AG04450 (cell line): ENCODE measurements at regions not wholly inside any gene's neighbourhood (a gene's known extent, or its start where the extent isn't known, plus 50 kb on each side); places are given as distances from the start of the nearest gene placed in this dataset.

Experiments
- CTCF ChIA-PET: fragments of 300-600, 350-600 bp; formaldehyde crosslinking; extraction: SDS; loops from one replicate; lab custom pipeline; 2022; ENCODE audit warnings: antibody characterized with exemption, inconsistent platforms; lab: Charles Lee
- POLR2A ChIA-PET: fragments of 350-600 bp; formaldehyde crosslinking; extraction: SDS; loops from one replicate; lab custom pipeline; 2021; ENCODE audit warnings: antibody characterized with exemption, inconsistent platforms; lab: Yijun Ruan, JAX
- DNase-seq: peaks from one replicate; pipeline ENCODE4 v3.0.0-alpha.2; 2011; ENCODE audit warnings: low read depth, low spot score
- H3K27ac ChIP-seq: one replicate; pipeline ENCODE4 v1.5.1; 2012; ENCODE audit warnings: low read depth, low read length, control low read depth
- H3K27me3 ChIP-seq: one replicate; pipeline ENCODE4 v1.6.0; 2012; ENCODE audit warnings: low read length; ENCODE audit not compliant: control insufficient read depth, insufficient read depth
- H3K4me3 ChIP-seq: 2 replicates; pipeline ENCODE4 v1.5.1; 2011; ENCODE audit warnings: mild to moderate bottlenecking, low read depth, low read length, control low read depth
- H3K9me3 ChIP-seq: 2 replicates; pipeline ENCODE4 v1.5.1; 2012; ENCODE audit warnings: low read length; ENCODE audit not compliant: control insufficient read depth, insufficient read depth
- TF ChIP-seq, protein P1 (sequence below): IDR thresholded peaks from 2 replicates; pipeline ENCODE4 v1.5.1; 2011; ENCODE audit warnings: low read depth, low read length, control low read depth, inconsistent platforms

DNA sequence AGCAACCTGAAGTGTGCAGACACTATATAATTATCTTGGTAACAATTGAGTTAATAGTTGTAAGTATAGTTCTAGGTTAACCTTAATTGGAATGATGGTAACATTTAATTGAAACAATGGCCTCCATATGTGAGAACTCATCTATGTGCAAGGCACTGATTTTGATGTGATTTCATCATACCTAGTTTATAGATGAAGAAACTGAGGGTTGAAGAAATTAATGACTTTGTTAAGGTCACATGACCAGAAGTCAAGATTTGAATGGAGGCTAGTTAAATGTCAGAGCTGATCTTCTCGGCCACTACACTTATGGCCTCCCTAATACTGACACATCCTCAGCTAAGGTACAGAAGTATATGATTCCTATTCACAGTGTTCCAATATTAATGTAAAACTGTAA lies 128.2 kb upstream of the PSMD7 start:
- TF ChIP-seq, protein P1, sequence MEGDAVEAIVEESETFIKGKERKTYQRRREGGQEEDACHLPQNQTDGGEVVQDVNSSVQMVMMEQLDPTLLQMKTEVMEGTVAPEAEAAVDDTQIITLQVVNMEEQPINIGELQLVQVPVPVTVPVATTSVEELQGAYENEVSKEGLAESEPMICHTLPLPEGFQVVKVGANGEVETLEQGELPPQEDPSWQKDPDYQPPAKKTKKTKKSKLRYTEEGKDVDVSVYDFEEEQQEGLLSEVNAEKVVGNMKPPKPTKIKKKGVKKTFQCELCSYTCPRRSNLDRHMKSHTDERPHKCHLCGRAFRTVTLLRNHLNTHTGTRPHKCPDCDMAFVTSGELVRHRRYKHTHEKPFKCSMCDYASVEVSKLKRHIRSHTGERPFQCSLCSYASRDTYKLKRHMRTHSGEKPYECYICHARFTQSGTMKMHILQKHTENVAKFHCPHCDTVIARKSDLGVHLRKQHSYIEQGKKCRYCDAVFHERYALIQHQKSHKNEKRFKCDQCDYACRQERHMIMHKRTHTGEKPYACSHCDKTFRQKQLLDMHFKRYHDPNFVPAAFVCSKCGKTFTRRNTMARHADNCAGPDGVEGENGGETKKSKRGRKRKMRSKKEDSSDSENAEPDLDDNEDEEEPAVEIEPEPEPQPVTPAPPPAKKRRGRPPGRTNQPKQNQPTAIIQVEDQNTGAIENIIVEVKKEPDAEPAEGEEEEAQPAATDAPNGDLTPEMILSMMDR = no peak
- POLR2A ChIA-PET = no interaction called here
- Histone ChIP-seq H3K9me3 (no peaks in the 10 kb centered on the region), H3K27me3 (no peaks in the 10 kb centered on the region), H3K4me3 (no peak overlapping the region), H3K27ac (no peak overlapping the region)
- CTCF ChIA-PET = no interaction called here
- DNase-seq = no peak

DNA sequence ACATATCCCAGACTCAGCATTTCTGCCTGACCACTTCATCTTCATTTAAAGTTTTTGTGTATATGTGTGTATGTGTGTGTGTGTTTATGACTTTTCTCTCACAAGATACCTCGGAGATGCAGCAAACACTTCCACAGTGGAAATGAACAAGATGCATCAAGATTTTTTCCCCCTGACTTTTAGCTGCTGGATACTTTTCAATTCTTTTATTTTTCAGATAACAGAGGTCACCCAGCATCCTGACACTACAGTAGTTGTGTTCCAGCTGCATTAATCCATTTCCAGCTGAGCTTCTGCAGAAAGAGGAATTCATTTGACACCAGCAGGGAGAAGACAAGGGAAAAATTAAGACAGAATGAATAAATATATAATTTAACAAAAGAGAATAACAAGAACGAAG lies 130.2 kb upstream of the PSMD7 start:
- Histone ChIP-seq H3K9me3 (no peaks in the 10 kb centered on the region), H3K4me3 (no peak overlapping the region), H3K27me3 (no peaks in the 10 kb centered on the region), H3K27ac (no peak overlapping the region)
- TF ChIP-seq, protein P1 = no peak
- no peak for DNase-seq
- CTCF ChIA-PET = interaction anchor here (0.7 kb wide), 1 partner anchor 60 kb away, joined by 5 read pairs; no protein-coding TSS in a partner anchor
- POLR2A ChIA-PET = no interaction called here

DNA sequence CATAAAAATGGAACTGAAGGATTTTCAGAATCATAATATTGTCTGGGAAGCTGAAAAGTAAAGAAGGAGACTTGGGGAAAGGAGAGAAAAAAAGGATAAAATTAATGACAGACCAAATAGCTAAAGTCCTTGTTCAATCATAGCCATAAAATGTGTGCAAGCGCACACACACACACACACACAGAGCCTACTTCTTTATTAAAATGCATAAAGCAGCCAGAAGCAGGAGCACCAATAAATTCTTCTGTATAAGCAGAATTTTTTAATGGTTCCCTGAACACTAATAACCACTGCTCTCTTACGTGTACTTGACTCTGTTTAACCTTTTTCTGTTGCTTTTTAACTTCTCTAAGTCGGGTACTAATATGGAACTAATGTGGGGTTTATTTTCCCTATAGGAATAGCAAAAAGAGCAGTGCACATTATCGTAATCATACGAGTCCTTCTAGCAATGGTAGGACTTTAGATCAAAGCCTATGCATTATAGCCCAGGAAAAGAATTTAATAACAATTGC lies 131.0 kb upstream of the PSMD7 start:
- TF ChIP-seq, protein P1 = no peak
- POLR2A ChIA-PET = no interaction called here
- DNase-seq = no peak
- Histone ChIP-seq H3K9me3 (no peaks in the 10 kb centered on the region), H3K4me3 (no peak overlapping the region), H3K27me3 (no peaks in the 10 kb centered on the region), H3K27ac (no peak overlapping the region)
- CTCF ChIA-PET = interaction anchor here (0.7 kb wide), 1 partner anchor 61 kb away, joined by 5 read pairs; no protein-coding TSS in a partner anchor

GRCh38 chr16:74160759-74161158 lies 135.9 kb upstream of the PSMD7 start:
- Histone ChIP-seq H3K27me3 (no peaks in the 10 kb centered on the region), H3K27ac (no peak overlapping the region), H3K4me3 (no peak overlapping the region), H3K9me3 (no peaks in the 10 kb centered on the region)
- ChIA-PET POLR2A (no interaction called here), CTCF (no interaction called here)
- no peak for DNase-seq
- TF ChIP-seq, protein P1 = no peak

DNA sequence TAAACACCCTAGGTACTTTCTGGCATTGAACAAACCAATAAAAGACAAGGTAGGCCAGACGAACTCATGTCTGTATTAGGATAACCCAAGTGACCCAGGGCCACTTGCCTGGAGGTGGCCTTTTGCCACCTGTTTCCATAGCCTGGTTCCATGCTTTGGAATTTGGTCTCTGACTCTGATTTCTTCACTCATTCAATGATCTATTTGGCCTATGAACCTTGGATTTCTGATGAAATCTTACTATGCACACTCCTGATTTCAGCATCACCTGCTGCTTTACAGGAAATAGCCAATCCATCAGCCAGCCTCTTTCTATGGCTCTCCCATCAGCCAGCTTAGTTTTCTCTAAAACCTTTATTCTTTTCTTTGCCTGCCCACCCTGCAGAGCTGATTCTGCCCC lies 142.8 kb upstream of the PSMD7 start:
- Histone ChIP-seq H3K27me3 (no peaks in the 10 kb centered on the region), H3K4me3 (no peak overlapping the region), H3K9me3 (no peaks in the 10 kb centered on the region), H3K27ac (no peak overlapping the region)
- ChIA-PET POLR2A (no interaction called here), CTCF (no interaction called here)
- DNase-seq = no peak
- TF ChIP-seq, protein P1 = no peak
